Heart right ventricle (tissue), 16 donors: ENCODE measurements at regions not wholly inside any gene's neighbourhood (a gene's known extent, or its start where the extent isn't known, plus 50 kb on each side); places are given as distances from the start of the nearest gene placed in this dataset.

Experiments
- ATAC-seq, 8 donors: fragments of 200-7000 bp; cut with Tn5 transposase; one replicate each; pipeline ENCODE4 v1.9.1; 2020; ENCODE audit warnings: mild to moderate bottlenecking in 8 of 8, moderate library complexity in 8 of 8, moderate number of reproducible peaks in 1 of 8
- DNase-seq, 2 donors: peaks; one replicate each; pipeline ENCODE4 v3.0.0-alpha.2; 2020
- H3K27ac ChIP-seq, 10 donors: fragments of 200-600 bp; sonication (generic) in 2 of 10; one replicate each; pipeline versions ENCODE4 v1.5.0 to v1.8.0; 2020 to 2022; ENCODE audit warnings: mild to moderate bottlenecking in 3 of 10
- H3K27me3 ChIP-seq, 7 donors: fragments of 200-600 bp; one replicate each; pipeline ENCODE4 v1.8.0; 2021 to 2022; ENCODE audit warnings: mild to moderate bottlenecking in 2 of 7
- H3K36me3 ChIP-seq, 9 donors: fragments of 200-600 bp; sonication (generic) in 1 of 9; one replicate each; pipeline versions ENCODE4 v1.5.0 to v1.8.0; 2020 to 2022; ENCODE audit warnings: mild to moderate bottlenecking in 2 of 9
- H3K4me1 ChIP-seq, 9 donors: fragments of 200-600 bp; sonication (generic) in 1 of 9; one replicate each; pipeline versions ENCODE4 v1.5.0 to v1.8.0; 2020 to 2022; ENCODE audit warnings: mild to moderate bottlenecking in 4 of 9
- H3K4me3 ChIP-seq, 10 donors: fragments of 200-600 bp; sonication (generic) in 2 of 10; one replicate each; pipeline versions ENCODE4 v1.5.0 to v1.8.0; 2020 to 2022; ENCODE audit warnings: mild to moderate bottlenecking in 7 of 10, moderate library complexity in 2 of 10
- H3K9me3 ChIP-seq, 11 donors: fragments of 200-600 bp in 10 of 11; sonication (generic) in 2 of 11; one replicate each; pipeline versions ENCODE4 v1.5.0 to v1.8.0; 2013 to 2022; ENCODE audit warnings: mild to moderate bottlenecking in 2 of 11, control low read depth in 1 of 11, moderate library complexity in 1 of 11
- CTCF ChIP-seq, 9 donors: fragments of 200-600 bp; sonication (generic) in 2 of 9; IDR thresholded peaks; one replicate each; pipeline versions ENCODE4 v1.5.0 to v1.8.0; 2021 to 2022; ENCODE audit warnings: antibody characterized with exemption in 9 of 9, mild to moderate bottlenecking in 5 of 9, moderate library complexity in 1 of 9
- WGBS, 2 donors: extraction: QIAGEN DNeasy Blood & Tissue Kit; methylation state at CpG; one replicate each; pipeline ENCODE4 v1.1.7; 2013; ENCODE audit warnings: inconsistent platforms in 1 of 2; 5-methylcytosine and 5-hydroxymethylcytosine counted together
- intact Hi-C, 10 donors: fragments of 100-400 bp; cut with DNase I; formaldehyde crosslinking; loops; one replicate each; pipeline versions ENCODE4 v1.11.1 to v1.14.2; 2022
- donor health status: Arrhythmogenic right ventricular cardiomyopathy.
- donor health status: ischemic (EF 13 %, LVEDD 7.1; RV severe dilation, severe dysfunction).
- donor health status: healthy with polysubstance abuse.
- donor health status: DM: no; HTN: yes; CAD: no.
- donor health status: DM: no; HTN: no; CAD: no.
- donor health status: ischemic (EF 25% LVEDD 6.9; RV normal size, moderate dysfunction).
- donor health status: ischemic (EF 25% LVEDD 5.7; RV mildly dilated, moderate dysfunction).
- donor health status: healthy.
- donor health status: DM: yes; HTN: yes; CAD: no.
- donor health status: Ischemic cardiomyopathy.
- donor health status: ischemic (EF 35%, LVEDD 5.7; RV mildly dilated, moderate dysfunction).
- donor health status: nonischemic (EF 11% LVEDD 7.7; RV severe dilation, severe dysfunction).
- donor health status: DM: yes; HTN: yes; CAD: no.
- donor health status: PGD.
- donor health status: ischemic (EF 29% LVEDD 5.4; RV normal size, mild dysfunction).
- donor health status: nonischemic (EF 23%, LVEDD 6.1; RV moderate dilation, normal function).

- H3K27me3 ChIP-seq, result no peaks in the 10 kb centered on the region
- H3K4me3 ChIP-seq, result no peak overlapping the region
- no peak overlapping the region for H3K27ac ChIP-seq
- no peaks in the 10 kb centered on the region for H3K4me1 ChIP-seq
- ATAC-seq, result no peak
- H3K36me3 ChIP-seq, result no peaks in the 10 kb centered on the region
- peaks cover 0 to 6% (median 0%) of the 10 kb centered on the region in 11 donors for H3K9me3 ChIP-seq
- TF ChIP-seq CTCF (IDR thresholded peaks at IDR 0.05), result peak in 5 of 9 donors; percentile 6 to 57 (median 44)
- DNase-seq, result no peak
- intact Hi-C loops, result no loop called here
- WGBS, 2 donors, result 52 to 71% methylated on average over 2 of the region's 2 CpGs
Measured at GRCh38 chr13:64471916-64472315, 2758.2 kb downstream of the PCDH9 start.

- H3K27me3 ChIP-seq, result no peaks in the 10 kb centered on the region
- intact Hi-C loops, result no loop called here
- DNase-seq (no peak), ATAC-seq (no peak)
- no peaks in the 10 kb centered on the region for H3K4me1 ChIP-seq
- WGBS, 2 donors, result 63 to 66% methylated on average over 1 of the region's 1 CpG
- no peaks in the 10 kb centered on the region for H3K36me3 ChIP-seq
- H3K27ac ChIP-seq, result no peak overlapping the region
- peaks cover 0 to 1% (median 0%) of the 10 kb centered on the region in 11 donors for H3K9me3 ChIP-seq
- H3K4me3 ChIP-seq, result no peak overlapping the region
- TF ChIP-seq CTCF (IDR thresholded peaks at IDR 0.05), result no peak
Measured at GRCh38 chr13:64470751-64471150, 2759.4 kb downstream of the PCDH9 start.

GRCh38 chr13:64459778-64460177 lies 2770.4 kb downstream of the PCDH9 start:
- Histone ChIP-seq H3K4me3 (no peak overlapping the region), H3K27ac (no peak overlapping the region), H3K4me1 (no peaks in the 10 kb centered on the region), H3K27me3 (no peaks in the 10 kb centered on the region), H3K9me3 (no peaks in the 10 kb centered on the region), H3K36me3 (no peaks in the 10 kb centered on the region)
- DNase-seq, result no peak
- no peak for ATAC-seq
- WGBS, 2 donors, result 80 to 100% methylated on average over 3 of the region's 3 CpGs
- intact Hi-C loops, result no loop called here
- TF ChIP-seq CTCF (IDR thresholded peaks at IDR 0.05), result no peak

- intact Hi-C loops, result no loop called here
- Histone ChIP-seq H3K27me3 (no peaks in the 10 kb centered on the region), H3K4me1 (no peaks in the 10 kb centered on the region), H3K9me3 (no peaks in the 10 kb centered on the region), H3K27ac (no peak overlapping the region), H3K36me3 (no peaks in the 10 kb centered on the region), H3K4me3 (no peak overlapping the region)
- TF ChIP-seq CTCF (IDR thresholded peaks at IDR 0.05), result no peak
- ATAC-seq (no peak), DNase-seq (no peak)
Measured at GRCh38 chr13:64457976-64458375, 2772.2 kb downstream of the PCDH9 start.

- DNase-seq (no peak), ATAC-seq (no peak)
- Histone ChIP-seq H3K4me3 (no peak overlapping the region), H3K36me3 (no peaks in the 10 kb centered on the region), H3K4me1 (no peaks in the 10 kb centered on the region), H3K9me3 (no peaks in the 10 kb centered on the region), H3K27me3 (no peaks in the 10 kb centered on the region), H3K27ac (no peak overlapping the region)
- no peak for TF ChIP-seq CTCF (IDR thresholded peaks at IDR 0.05)
- WGBS, 2 donors, result 76 to 85% methylated on average over 2 of the region's 2 CpGs
- intact Hi-C loops, result no loop called here
Measured at GRCh38 chr13:64455124-64455523, 2775.0 kb downstream of the PCDH9 start.
